ENCODE measurements at regions not wholly inside any gene's neighbourhood (a gene's known extent, or its start where the extent isn't known, plus 50 kb on each side); places are given as distances from the start of the nearest gene placed in this dataset.

- H3K4me1 ChIP-seq: peaks cover 15 to 21% of the 10 kb centered on the region in 2 donors
- in situ Hi-C loops (cut with MboI; ENCODE audit: low sequenced_read_pairs in 4 of 4): loop anchor here in 1 of 4 donors (10.0 kb wide), 1 partner anchor 58 kb away; no protein-coding TSS in a partner anchor
- no peak overlapping the region for H3K4me3 ChIP-seq
- H3K27me3 ChIP-seq: no peaks in the 10 kb centered on the region
- TF ChIP-seq POLR2A (IDR thresholded peaks at IDR 0.05): no peak
- TF ChIP-seq CTCF (IDR thresholded peaks at IDR 0.05 in 4 of 5, conservative IDR thresholded peaks at IDR 0.05 in 1 of 5): no peak
- no peaks in the 10 kb centered on the region for H3K9me3 ChIP-seq
- H3K36me3 ChIP-seq: no peaks in the 10 kb centered on the region
- intact Hi-C loops (cut with DNase I; ENCODE audit: low total_unique reads): no loop called here
- ATAC-seq (no peak), DNase-seq (no peak)
- H3K27ac ChIP-seq: no peak overlapping the region
These were observed 86.5 kb upstream of the WARS2 start for GRCh38 chr1:119226913-119227312.

- H3K4me3 ChIP-seq: no peak overlapping the region
- H3K27ac ChIP-seq: no peak overlapping the region
- TF ChIP-seq POLR2A (IDR thresholded peaks at IDR 0.05) (no peak), CTCF (IDR thresholded peaks at IDR 0.05 in 4 of 5, conservative IDR thresholded peaks at IDR 0.05 in 1 of 5) (no peak)
- no peak for DNase-seq
- intact Hi-C loops (cut with DNase I; ENCODE audit: low total_unique reads) (no loop called here), in situ Hi-C loops (cut with MboI; ENCODE audit: low sequenced_read_pairs in 4 of 4) (loop anchor here in 1 of 4 donors (10.0 kb wide), 1 partner anchor 57 kb away; no protein-coding TSS in a partner anchor)
- H3K36me3 ChIP-seq: no peaks in the 10 kb centered on the region
- H3K9me3 ChIP-seq: no peaks in the 10 kb centered on the region
- no peak for ATAC-seq
- H3K4me1 ChIP-seq: peaks cover 15 to 21% of the 10 kb centered on the region in 2 donors
- H3K27me3 ChIP-seq: no peaks in the 10 kb centered on the region
These were observed 87.0 kb upstream of the WARS2 start for GRCh38 chr1:119227456-119227855.

- no peaks in the 10 kb centered on the region for H3K27me3 ChIP-seq
- no peak for DNase-seq
- no peaks in the 10 kb centered on the region for H3K36me3 ChIP-seq
- peaks cover 15 to 21% of the 10 kb centered on the region in 2 donors for H3K4me1 ChIP-seq
- TF ChIP-seq POLR2A (IDR thresholded peaks at IDR 0.05) (no peak), CTCF (IDR thresholded peaks at IDR 0.05 in 4 of 5, conservative IDR thresholded peaks at IDR 0.05 in 1 of 5) (no peak)
- ATAC-seq: no peak
- H3K27ac ChIP-seq: no peak overlapping the region
- intact Hi-C loops (cut with DNase I; ENCODE audit: low total_unique reads): no loop called here
- in situ Hi-C loops (cut with MboI; ENCODE audit: low sequenced_read_pairs in 4 of 4): loop anchor here in 1 of 4 donors (10.0 kb wide), 1 partner anchor 56 kb away; no protein-coding TSS in a partner anchor
- no peak overlapping the region for H3K4me3 ChIP-seq
- H3K9me3 ChIP-seq: no peaks in the 10 kb centered on the region
These were observed 88.1 kb upstream of the WARS2 start for GRCh38 chr1:119228335-119229080.

- Histone ChIP-seq H3K27ac (no peak overlapping the region), H3K4me1 (no peaks in the 10 kb centered on the region), H3K36me3 (no peaks in the 10 kb centered on the region), H3K27me3 (no peaks in the 10 kb centered on the region), H3K9me3 (no peaks in the 10 kb centered on the region), H3K4me3 (no peak overlapping the region)
- intact Hi-C loops (cut with DNase I; ENCODE audit: low total_unique reads): no loop called here
- DNase-seq (no peak), ATAC-seq (no peak)
- in situ Hi-C loops (cut with MboI; ENCODE audit: low sequenced_read_pairs in 4 of 4): no loop called here
- TF ChIP-seq POLR2A (IDR thresholded peaks at IDR 0.05): no peak
- no peak for TF ChIP-seq CTCF (IDR thresholded peaks at IDR 0.05 in 4 of 5, conservative IDR thresholded peaks at IDR 0.05 in 1 of 5)
These were observed 94.7 kb upstream of the WARS2 start for GRCh38 chr1:119235120-119235519.

Data from gastrocnemius medialis (tissue), 4 donors.